ENCODE measurements at regions not wholly inside any gene's neighbourhood (a gene's known extent, or its start where the extent isn't known, plus 50 kb on each side); places are given as distances from the start of the nearest gene placed in this dataset.

- TF ChIP-seq POLR2A (IDR thresholded peaks at IDR 0.05) (no peak), EP300 (IDR thresholded peaks at IDR 0.05) (no peak), CTCF (IDR thresholded peaks at IDR 0.05) (no peak), POLR2AphosphoS5 (IDR thresholded peaks at IDR 0.05) (no peak)
Measured at GRCh38 chr1:90768098-90768497, 51.0 kb upstream of the BARHL2 start.
